ENCODE measurements at regions not wholly inside any gene's neighbourhood (a gene's known extent, or its start where the extent isn't known, plus 50 kb on each side); places are given as distances from the start of the nearest gene placed in this dataset.

- no peak for TF ChIP-seq CTCF (IDR thresholded peaks at IDR 0.05)
- no peak for TF ChIP-seq POLR2A (IDR thresholded peaks at IDR 0.05)
Measured at GRCh38 chr1:164443166-164443565, 115.8 kb upstream of the PBX1 start.

Data from Peyer's patch (tissue), 4 donors.